HCT116 (cell line): ENCODE measurements at regions not wholly inside any gene's neighbourhood (a gene's known extent, or its start where the extent isn't known, plus 50 kb on each side); places are given as distances from the start of the nearest gene placed in this dataset.

ENCODE experiments used
- CTCF ChIP-seq, 3 experiments: fragments of 200-600 bp in 1 of 3; sonication (generic) in 1 of 3; IDR thresholded peaks in 2 of 3; conservative IDR thresholded peaks in 1 of 3; 2 replicates each; pipeline ENCODE4 v1.5.1; 2012 to 2017; ENCODE audit warnings: low read depth in 2 of 3, low read length in 2 of 3, antibody characterized with exemption in 1 of 3, borderline replicate concordance in 1 of 3, control low read depth in 1 of 3, mild to moderate bottlenecking in 1 of 3, mixed read lengths in 1 of 3, mixed run types in 1 of 3, moderate library complexity in 1 of 3; ENCODE audit not compliant: insufficient read depth in 1 of 3
- POLR2A ChIP-seq: IDR thresholded peaks from 2 replicates; pipeline ENCODE4 v1.7.0; 2011; ENCODE audit warnings: borderline replicate concordance; ENCODE audit not compliant: insufficient read depth, insufficient read length; ENCODE audit errors: extremely low read depth
- POLR2AphosphoS5 ChIP-seq: IDR thresholded peaks from 2 replicates; pipeline ENCODE4 v1.6.1; 2011; ENCODE audit warnings: mild to moderate bottlenecking, low read depth, low read length, moderate library complexity
- RAD21 ChIP-seq: IDR thresholded peaks from 2 replicates; pipeline ENCODE4 v1.6.1; 2012; ENCODE audit warnings: low read depth, mild to moderate bottlenecking
- REST ChIP-seq: IDR thresholded peaks from 2 replicates; pipeline ENCODE4 v1.6.1; 2012; ENCODE audit warnings: low read depth
- SIN3A ChIP-seq: IDR thresholded peaks from 2 replicates; pipeline ENCODE4 v1.6.1; 2012; ENCODE audit warnings: low read depth
- TCF7L2 ChIP-seq: IDR thresholded peaks from 2 replicates; pipeline ENCODE4 v1.7.0; 2011; ENCODE audit warnings: borderline replicate concordance, inconsistent platforms; ENCODE audit not compliant: insufficient read depth, insufficient read length; ENCODE audit errors: extremely low read depth

GRCh38 chr3:181610973-181611265 is 100.8 kb upstream of the SOX2 start:
- TF ChIP-seq CTCF (IDR thresholded peaks at IDR 0.05 in 2 of 3, conservative IDR thresholded peaks at IDR 0.05 in 1 of 3; ENCODE audit: borderline replicate concordance in 1 of 3, insufficient read depth in 1 of 3, low read depth in 2 of 3, low read length in 2 of 3): no peak
- no peak for TF ChIP-seq SIN3A
- TF ChIP-seq POLR2A: no peak
- TF ChIP-seq REST: no peak
- TF ChIP-seq TCF7L2: no peak
- no peak for TF ChIP-seq RAD21
- no peak for TF ChIP-seq POLR2AphosphoS5
